GM21737 (cell line): ENCODE measurements at regions not wholly inside any gene's neighbourhood (a gene's known extent, or its start where the extent isn't known, plus 50 kb on each side); places are given as distances from the start of the nearest gene placed in this dataset.
"Not testable (repeated sequence)": the region's sequence is repeated elsewhere in the genome, so short reads cannot be mapped to it uniquely, and the experiment has no call there.

ENCODE experiments used
- ATAC-seq: cut with Tn5 transposase; IDR thresholded peaks from one replicate; pipeline ENCODE4 v1.9.1; 2021; ENCODE audit warnings: mild to moderate bottlenecking, moderate library complexity; ENCODE audit not compliant: unreplicated experiment

- no peak for ATAC-seq
Measured at GRCh38 chr5:6081727-6082210, 296.6 kb downstream of the MED10 start.

GRCh38 chr5:6080930-6081726 lies 297.2 kb downstream of the MED10 start:
- ATAC-seq: no peak

DNA sequence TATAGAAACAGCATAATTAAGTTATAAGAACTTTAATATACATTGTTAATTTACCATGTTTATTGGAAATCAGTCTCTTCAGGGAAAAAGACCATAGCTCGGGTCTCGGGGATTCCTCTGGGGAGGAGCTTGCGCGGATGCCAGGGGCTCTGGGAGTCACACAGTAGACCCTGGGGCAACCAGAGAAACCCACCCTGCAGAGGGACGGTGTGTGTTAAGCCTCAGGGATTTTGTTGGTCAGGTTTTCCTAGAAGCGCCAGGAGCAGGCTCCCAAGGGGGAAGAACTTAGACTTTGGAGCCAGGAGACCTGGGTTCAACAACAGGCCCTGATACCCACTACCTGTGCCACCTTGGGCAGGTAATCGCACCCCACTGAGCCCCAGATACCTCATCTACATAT lies 297.9 kb downstream of the MED10 start:
- ATAC-seq: no peak

DNA sequence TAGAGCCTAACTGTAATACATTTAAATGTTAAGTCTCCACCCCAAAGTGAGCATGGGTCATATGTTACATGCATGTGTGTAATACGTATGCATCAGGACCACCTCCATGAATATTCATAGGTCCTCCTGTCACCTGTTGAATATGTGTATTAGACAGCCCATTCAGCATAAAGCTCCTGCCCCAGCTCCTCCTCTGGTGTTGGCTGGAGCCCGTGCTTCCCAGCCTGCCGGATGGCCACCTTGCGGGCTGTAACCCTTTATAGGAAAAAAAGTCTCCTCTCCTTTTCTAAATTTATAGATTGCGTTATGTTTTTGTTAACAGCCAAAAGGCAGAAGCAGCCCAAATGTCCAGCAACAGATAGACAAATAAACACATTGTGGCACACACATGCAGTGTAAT lies 299.5 kb downstream of the MED10 start:
- no peak for ATAC-seq

DNA sequence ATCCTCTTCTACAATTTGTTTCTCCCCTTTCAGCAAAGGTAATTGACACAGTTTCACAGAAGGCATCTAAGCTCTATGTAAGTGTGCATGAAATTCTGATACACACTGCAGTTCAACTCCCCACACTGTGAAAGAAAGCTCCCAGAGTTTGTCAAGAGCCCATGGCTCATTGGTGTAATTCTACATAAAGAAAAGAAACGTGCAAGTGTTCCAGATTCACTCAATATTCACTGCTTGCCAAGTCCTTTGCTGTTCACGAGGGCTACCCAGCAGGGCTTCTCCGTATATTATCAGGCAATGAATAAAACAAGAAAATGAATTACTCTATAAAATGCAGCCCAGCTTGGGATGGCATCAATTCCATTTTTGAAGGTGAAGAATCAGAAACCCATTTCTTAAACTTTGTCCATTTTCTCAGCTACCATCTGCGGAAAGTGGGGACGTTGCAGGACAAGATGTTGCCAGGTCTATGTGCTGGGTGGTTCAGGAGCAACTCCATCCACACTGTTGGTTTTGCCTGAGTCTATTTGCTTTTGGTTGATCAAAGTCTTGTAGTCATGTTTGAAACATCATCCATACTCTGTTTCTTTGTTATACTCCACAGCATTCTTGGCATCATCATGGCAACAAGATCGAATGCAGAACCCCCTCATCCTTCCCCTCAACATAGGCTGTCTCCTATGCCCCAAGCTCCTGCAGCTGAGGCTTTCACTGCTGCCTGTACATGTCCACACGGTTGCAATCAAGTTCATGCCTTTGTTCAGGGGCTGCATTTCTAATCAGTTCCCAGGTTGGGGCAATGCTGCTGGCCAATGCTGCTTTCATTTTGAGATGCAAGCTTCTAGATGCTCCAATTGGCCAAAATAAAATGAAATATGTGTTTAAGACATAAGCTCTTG lies 301.8 kb downstream of the MED10 start:
- ATAC-seq: no peak

GRCh38 chr5:6072488-6072887 lies 305.9 kb downstream of the MED10 start:
- ATAC-seq: not testable (repeated sequence)

DNA sequence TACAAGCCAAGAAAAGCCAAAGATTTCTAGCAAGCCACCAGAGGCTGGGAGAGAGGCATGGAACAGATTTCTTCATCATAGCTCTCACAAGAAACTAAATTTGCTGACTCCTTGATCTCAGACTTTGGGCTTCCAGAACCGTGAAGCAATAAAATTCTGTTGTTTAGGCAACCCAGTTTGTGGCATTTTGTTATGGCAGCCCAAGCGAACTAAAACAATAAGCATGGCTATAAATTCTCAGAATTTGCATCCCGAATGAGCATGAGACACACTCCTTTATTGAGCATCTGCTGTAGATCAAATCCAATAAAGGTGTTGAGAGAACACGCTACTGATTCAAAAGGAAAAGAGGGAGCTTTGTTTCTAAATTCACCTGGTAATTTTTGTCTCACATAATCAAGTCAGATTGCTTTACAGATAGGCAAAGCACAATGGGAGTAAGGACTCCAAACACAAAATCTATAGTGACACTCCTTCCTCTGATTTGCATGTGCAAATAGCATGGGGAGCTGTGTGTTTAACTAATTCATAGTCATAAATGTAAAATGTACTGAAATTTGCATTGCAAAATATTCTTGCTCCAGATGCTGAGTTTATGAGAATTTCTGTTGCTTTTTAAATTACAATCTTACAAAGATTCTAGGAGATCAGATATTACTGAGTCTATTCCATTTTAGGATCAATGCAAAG lies 308.7 kb downstream of the MED10 start:
- ATAC-seq: no peak

GRCh38 chr5:6066016-6066415 lies 312.3 kb downstream of the MED10 start:
- ATAC-seq: no peak

DNA sequence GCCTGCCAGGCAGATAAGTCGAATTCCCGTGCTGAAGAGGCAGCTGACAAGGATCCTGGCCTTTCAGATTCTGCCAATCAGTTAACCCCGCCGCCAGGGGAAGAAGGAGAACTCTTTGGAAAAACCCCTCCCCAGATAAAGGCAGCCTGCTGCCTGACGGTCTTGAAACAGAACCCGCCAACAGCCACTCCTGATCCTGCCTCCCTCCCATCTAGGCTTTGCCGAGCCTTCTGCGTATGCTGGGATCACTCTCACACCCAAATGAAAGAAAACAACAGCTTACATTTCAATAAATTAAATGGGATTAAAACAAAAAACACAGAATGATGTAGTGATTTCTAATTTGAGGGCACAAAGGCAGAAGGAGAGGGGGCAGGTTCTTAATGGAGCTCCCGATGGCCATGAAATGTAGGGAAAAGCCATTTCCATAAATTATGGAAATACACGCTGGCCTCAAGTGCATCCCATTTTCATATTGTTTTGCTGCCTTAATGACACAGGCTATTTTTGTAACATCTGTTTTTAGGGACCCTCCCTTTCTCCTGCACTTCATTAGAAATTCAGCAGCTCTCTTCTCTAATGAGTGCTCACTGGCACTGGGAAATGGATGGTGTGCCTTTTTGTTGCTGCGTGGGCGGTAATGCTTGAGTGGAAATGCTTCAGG lies 319.1 kb downstream of the MED10 start:
- ATAC-seq: no peak

DNA sequence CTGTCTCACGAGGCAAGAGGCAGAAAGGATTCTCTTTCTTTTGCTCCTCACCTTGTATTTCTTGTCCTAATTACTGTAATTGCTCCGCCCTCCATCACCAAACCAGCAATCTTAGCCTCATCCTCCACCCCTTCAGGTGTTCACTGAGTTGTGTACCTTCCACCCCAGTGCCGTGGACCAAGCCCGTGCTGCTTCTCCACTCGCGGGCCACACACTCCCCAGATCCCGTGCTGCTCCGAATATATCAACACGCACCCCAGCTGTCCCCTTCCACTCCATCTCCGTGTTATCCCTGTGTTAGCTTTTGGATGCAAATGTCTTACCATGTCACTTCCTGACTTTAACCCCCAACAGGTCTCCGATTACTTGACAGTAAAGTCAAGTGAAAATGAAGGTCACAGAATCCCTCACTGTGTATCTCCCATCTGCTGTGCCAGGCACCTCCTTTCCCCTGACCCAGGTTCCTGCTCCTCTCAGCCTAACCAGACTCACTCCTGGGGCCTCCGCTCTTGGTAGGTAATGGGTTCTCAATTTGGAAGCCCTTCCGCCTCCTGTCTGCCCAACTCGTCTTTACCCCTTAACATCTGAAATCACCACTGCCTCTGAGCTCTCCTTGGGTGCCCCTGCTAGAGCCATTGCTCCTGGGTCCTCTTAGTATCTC lies 320.2 kb downstream of the MED10 start:
- ATAC-seq: no peak

DNA sequence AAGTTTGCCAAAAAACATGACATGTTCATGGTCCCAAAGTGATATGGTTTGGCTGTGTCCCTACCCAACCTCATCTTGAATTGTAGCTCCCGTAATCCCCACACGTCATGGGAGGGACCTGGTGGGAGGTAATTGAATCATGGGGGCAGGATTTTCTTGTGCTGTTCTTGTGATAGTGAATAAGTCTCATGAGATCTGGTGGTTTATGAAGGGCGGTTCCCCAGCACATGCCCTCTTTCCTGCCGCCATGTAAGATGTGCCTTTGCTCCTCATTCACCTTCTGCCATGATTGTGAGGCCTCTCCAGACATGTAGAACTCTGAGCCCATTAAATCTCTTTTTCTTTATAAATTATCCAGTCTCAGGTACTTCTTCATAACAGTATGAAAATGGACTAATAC lies 322.1 kb downstream of the MED10 start:
- no peak for ATAC-seq

DNA sequence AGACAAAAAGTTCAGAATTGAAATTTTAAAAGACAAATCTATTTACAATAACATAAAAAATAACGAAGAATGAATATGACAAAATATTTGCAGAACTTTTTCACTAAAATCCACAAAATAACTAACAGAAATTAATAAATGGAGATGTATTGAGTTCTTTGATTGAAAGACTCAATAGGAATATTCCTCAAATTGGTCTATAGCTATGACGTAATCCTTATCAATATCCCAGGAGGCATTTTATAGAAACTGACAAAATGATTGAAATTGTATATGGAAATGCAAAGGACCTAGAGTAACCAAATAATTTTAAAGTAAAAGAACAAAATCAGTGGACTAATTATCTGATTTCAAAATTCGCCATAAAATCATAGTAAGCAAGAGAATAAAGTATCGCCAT lies 328.7 kb downstream of the MED10 start:
- ATAC-seq: no peak

- no peak for ATAC-seq
Measured at GRCh38 chr5:6048746-6049145, 329.6 kb downstream of the MED10 start.

- ATAC-seq: no peak
Measured at GRCh38 chr5:6046296-6046967, 331.9 kb downstream of the MED10 start.

GRCh38 chr5:6043491-6044310 lies 334.6 kb downstream of the MED10 start:
- no peak for ATAC-seq

GRCh38 chr5:6041977-6042550 lies 336.3 kb downstream of the MED10 start:
- no peak for ATAC-seq

- no peak for ATAC-seq
Measured at GRCh38 chr5:6039111-6039510, 339.2 kb downstream of the MED10 start.

DNA sequence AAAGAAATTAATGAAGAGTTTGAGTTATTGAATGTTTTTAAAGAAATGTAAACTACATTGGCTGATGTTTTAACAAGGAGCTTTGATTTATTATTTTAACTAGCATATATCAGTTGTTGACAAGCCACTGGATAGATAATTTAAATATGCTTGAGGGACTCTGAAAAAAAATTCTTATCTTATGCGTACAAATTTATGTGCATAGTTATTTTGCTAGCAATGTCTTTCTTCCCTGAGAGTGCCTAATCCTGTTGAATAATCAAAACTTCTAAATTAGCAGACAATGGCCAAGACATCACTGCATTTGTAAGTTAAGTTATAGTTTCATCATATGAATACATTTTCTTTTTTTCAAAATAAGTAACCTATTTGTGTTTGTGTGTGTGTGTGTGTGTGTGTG lies 342.3 kb downstream of the MED10 start:
- no peak for ATAC-seq
